ENCODE measurements at regions not wholly inside any gene's neighbourhood (a gene's known extent, or its start where the extent isn't known, plus 50 kb on each side); places are given as distances from the start of the nearest gene placed in this dataset.

GRCh38 chr5:3429962-3430361 is 165.7 kb upstream of the IRX1 start:
- no peak for TF ChIP-seq EZH2phosphoT487 (IDR thresholded peaks at IDR 0.05; ENCODE audit: insufficient read depth, low read depth)
- TF ChIP-seq EZH2 (IDR thresholded peaks at IDR 0.05; ENCODE audit: insufficient read depth, poor library complexity, severe bottlenecking) = no peak

Measured in GM23248 (cell line).